ENCODE measurements at regions not wholly inside any gene's neighbourhood (a gene's known extent, or its start where the extent isn't known, plus 50 kb on each side); places are given as distances from the start of the nearest gene placed in this dataset.

- no peak overlapping the region for H3K4me3 ChIP-seq (ENCODE audit: low read depth, low read length)
These were observed 1666.7 kb upstream of the FLRT2 start for GRCh38 chr14:83863042-83863774.

GRCh38 chr14:83864106-83864505 lies 1665.8 kb upstream of the FLRT2 start:
- H3K4me3 ChIP-seq (ENCODE audit: low read depth, low read length) = no peak overlapping the region
- TF ChIP-seq CTCF (IDR thresholded peaks at IDR 0.05; ENCODE audit: low read depth, low read length) = no peak

More at GRCh38 chr14:83863042-83863774, 1666.7 kb upstream of the FLRT2 start:
- no peak for TF ChIP-seq CTCF (IDR thresholded peaks at IDR 0.05; ENCODE audit: low read depth, low read length)

GRCh38 chr14:83867566-83868225 lies 1662.2 kb upstream of the FLRT2 start:
- no peak overlapping the region for H3K4me3 ChIP-seq (ENCODE audit: low read depth, low read length)
- TF ChIP-seq CTCF (IDR thresholded peaks at IDR 0.05; ENCODE audit: low read depth, low read length) = no peak

- H3K4me3 ChIP-seq (ENCODE audit: low read depth, low read length) = no peak overlapping the region
- no peak for TF ChIP-seq CTCF (IDR thresholded peaks at IDR 0.05; ENCODE audit: low read depth, low read length)
These were observed 1659.2 kb upstream of the FLRT2 start for GRCh38 chr14:83870546-83871270.

GRCh38 chr14:83873669-83874068 lies 1656.3 kb upstream of the FLRT2 start:
- H3K4me3 ChIP-seq (ENCODE audit: low read depth, low read length) = no peak overlapping the region
- TF ChIP-seq CTCF (IDR thresholded peaks at IDR 0.05; ENCODE audit: low read depth, low read length) = no peak

GRCh38 chr14:83874662-83875061 lies 1655.3 kb upstream of the FLRT2 start:
- no peak overlapping the region for H3K4me3 ChIP-seq (ENCODE audit: low read depth, low read length)
- TF ChIP-seq CTCF (IDR thresholded peaks at IDR 0.05; ENCODE audit: low read depth, low read length) = no peak

- H3K4me3 ChIP-seq (ENCODE audit: low read depth, low read length) = no peak overlapping the region
- no peak for TF ChIP-seq CTCF (IDR thresholded peaks at IDR 0.05; ENCODE audit: low read depth, low read length)
These were observed 1646.2 kb upstream of the FLRT2 start for GRCh38 chr14:83883732-83884131.

Data from WI38 (cell line).